Loucy (cell line): ENCODE measurements at regions not wholly inside any gene's neighbourhood (a gene's known extent, or its start where the extent isn't known, plus 50 kb on each side); places are given as distances from the start of the nearest gene placed in this dataset.

Experiments used
- EZH2phosphoT487 ChIP-seq: fragments of 200-600 bp; IDR thresholded peaks from 2 replicates; pipeline ENCODE4 v1.6.1; 2018; ENCODE audit warnings: antibody characterized with exemption, mild to moderate bottlenecking, moderate library complexity, borderline replicate concordance
- TF ChIP-seq, protein P1 (sequence below): fragments of 200-600 bp; sonication (generic); conservative IDR thresholded peaks from 2 replicates; pipeline ENCODE4 v1.5.1; 2014; ENCODE audit warnings: mild to moderate bottlenecking, antibody characterized with exemption, low read length

DNA sequence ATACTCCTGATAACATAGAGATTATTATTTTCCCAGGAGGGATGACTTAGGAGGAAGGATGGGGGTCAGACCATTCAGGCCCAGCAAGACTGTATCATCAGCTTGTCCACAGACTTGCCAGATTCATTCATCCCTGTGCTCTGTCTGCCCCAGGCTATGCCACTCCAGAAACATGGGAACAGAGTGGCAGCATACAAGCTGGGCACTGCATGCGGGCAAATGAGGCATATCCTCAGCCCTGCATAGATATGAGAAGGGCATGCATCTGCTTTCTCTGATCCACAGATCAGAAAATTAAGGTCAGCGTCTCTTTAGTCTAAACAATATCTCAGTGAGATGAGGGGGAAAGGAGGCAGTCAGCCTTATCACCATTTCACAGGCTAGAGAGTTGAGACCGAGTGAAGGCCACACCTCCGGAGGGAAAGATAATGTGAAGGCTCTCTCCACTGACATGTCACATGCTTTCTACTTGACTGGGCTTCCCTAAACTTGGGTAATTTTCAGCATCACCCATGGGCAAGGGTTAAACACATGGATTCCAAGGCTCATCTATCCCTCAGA is 140.5 kb downstream of the TFAP2B start:
- TF ChIP-seq, protein P1, sequence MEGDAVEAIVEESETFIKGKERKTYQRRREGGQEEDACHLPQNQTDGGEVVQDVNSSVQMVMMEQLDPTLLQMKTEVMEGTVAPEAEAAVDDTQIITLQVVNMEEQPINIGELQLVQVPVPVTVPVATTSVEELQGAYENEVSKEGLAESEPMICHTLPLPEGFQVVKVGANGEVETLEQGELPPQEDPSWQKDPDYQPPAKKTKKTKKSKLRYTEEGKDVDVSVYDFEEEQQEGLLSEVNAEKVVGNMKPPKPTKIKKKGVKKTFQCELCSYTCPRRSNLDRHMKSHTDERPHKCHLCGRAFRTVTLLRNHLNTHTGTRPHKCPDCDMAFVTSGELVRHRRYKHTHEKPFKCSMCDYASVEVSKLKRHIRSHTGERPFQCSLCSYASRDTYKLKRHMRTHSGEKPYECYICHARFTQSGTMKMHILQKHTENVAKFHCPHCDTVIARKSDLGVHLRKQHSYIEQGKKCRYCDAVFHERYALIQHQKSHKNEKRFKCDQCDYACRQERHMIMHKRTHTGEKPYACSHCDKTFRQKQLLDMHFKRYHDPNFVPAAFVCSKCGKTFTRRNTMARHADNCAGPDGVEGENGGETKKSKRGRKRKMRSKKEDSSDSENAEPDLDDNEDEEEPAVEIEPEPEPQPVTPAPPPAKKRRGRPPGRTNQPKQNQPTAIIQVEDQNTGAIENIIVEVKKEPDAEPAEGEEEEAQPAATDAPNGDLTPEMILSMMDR: no peak
- no peak for TF ChIP-seq EZH2phosphoT487
